ENCODE measurements at regions not wholly inside any gene's neighbourhood (a gene's known extent, or its start where the extent isn't known, plus 50 kb on each side); places are given as distances from the start of the nearest gene placed in this dataset.

DNA sequence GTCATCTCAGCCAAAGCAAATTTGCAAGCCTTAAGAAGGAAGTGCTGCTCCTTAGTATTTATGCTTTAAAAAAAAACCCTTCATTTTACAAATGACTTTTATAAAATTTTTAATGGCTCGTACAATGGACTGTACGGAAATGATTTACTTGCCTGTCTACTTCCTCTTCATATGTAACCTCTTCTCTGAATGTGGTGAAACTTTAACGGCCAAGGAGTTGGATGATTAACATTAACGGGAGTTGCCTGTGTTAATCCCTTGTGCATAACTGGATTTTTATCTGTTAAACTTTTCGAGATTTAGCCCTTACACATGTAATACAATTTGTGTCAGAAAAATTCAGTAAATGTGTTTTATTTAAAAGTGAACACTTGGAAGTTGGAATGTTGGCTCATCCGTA lies 429.4 kb downstream of the TBC1D4 start:
- H2AFZ ChIP-seq = no peak overlapping the region
- WGBS (ENCODE audit: low lambda C conversion rate, missing lambda C conversion rate) = 82% methylated on average over 6 of the region's 6 CpGs
- H3K79me2 ChIP-seq = no peaks in the 10 kb centered on the region
- no peaks in the 10 kb centered on the region for H4K20me1 ChIP-seq (ENCODE audit: insufficient read depth, poor library complexity, severe bottlenecking)
- H3K27me3 ChIP-seq = no peaks in the 10 kb centered on the region
- peaks cover 11% of the 10 kb centered on the region for H3K4me1 ChIP-seq (ENCODE audit: insufficient read depth)
- H3K9me2 ChIP-seq (replicated peaks; ENCODE audit: insufficient read depth) = no peaks in the 10 kb centered on the region
- no peak overlapping the region for H3K27ac ChIP-seq
- H3K36me3 ChIP-seq (replicated peaks; ENCODE audit: insufficient read depth, low read depth) = no peaks in the 10 kb centered on the region
- H3K4me3 ChIP-seq = no peak overlapping the region
- TF ChIP-seq EZH2phosphoT487 (IDR thresholded peaks at IDR 0.05; ENCODE audit: low read depth, severe bottlenecking, unreplicated experiment) (no peak), EZH2 (IDR thresholded peaks at IDR 0.05; ENCODE audit: borderline replicate concordance) (no peak)
- TF ChIP-seq, protein P1, sequence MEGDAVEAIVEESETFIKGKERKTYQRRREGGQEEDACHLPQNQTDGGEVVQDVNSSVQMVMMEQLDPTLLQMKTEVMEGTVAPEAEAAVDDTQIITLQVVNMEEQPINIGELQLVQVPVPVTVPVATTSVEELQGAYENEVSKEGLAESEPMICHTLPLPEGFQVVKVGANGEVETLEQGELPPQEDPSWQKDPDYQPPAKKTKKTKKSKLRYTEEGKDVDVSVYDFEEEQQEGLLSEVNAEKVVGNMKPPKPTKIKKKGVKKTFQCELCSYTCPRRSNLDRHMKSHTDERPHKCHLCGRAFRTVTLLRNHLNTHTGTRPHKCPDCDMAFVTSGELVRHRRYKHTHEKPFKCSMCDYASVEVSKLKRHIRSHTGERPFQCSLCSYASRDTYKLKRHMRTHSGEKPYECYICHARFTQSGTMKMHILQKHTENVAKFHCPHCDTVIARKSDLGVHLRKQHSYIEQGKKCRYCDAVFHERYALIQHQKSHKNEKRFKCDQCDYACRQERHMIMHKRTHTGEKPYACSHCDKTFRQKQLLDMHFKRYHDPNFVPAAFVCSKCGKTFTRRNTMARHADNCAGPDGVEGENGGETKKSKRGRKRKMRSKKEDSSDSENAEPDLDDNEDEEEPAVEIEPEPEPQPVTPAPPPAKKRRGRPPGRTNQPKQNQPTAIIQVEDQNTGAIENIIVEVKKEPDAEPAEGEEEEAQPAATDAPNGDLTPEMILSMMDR (IDR thresholded peaks at IDR 0.05; ENCODE audit: poor library complexity) = no peak
- H3K4me2 ChIP-seq = no peak overlapping the region
- H3K9me3 ChIP-seq (ENCODE audit: low read depth) = no peaks in the 10 kb centered on the region
- DNase-seq (ENCODE audit: low spot score) = no peak

DNA sequence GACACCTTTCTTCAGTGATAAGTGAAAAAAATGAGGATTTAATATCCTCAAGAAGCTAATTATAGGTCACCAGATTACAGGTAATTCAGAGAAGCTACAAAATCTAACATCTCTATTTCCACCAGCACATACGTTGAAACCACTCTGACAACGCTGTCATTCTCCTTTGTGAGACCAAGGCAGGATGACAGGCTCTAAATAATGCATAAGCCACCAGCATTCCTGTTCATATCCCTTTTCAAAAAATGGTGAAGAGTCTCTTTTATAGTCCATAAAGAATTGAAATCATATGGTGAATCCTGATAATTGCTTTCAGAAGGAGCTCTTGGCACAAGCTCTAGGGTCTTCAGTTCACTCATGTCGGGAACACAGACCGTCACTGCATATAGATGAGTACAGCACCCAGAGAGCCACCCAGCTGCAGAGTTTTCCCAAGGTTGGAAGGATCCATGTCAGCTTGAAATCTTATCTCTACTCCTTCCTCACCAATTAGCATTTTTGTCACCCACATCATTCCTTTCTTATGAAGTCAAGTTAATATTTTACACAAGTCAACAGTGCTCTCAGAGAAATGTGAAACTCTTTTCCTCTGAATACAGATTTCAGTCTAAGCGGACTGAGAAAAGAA lies 431.4 kb downstream of the TBC1D4 start:
- H4K20me1 ChIP-seq (ENCODE audit: insufficient read depth, poor library complexity, severe bottlenecking) = no peaks in the 10 kb centered on the region
- peaks cover 11% of the 10 kb centered on the region for H3K4me1 ChIP-seq (ENCODE audit: insufficient read depth)
- H3K9me3 ChIP-seq (ENCODE audit: low read depth) = no peaks in the 10 kb centered on the region
- no peaks in the 10 kb centered on the region for H3K9me2 ChIP-seq (replicated peaks; ENCODE audit: insufficient read depth)
- no peaks in the 10 kb centered on the region for H3K36me3 ChIP-seq (replicated peaks; ENCODE audit: insufficient read depth, low read depth)
- TF ChIP-seq EZH2 (IDR thresholded peaks at IDR 0.05; ENCODE audit: borderline replicate concordance) = no peak
- no peak for TF ChIP-seq EZH2phosphoT487 (IDR thresholded peaks at IDR 0.05; ENCODE audit: low read depth, severe bottlenecking, unreplicated experiment)
- TF ChIP-seq, protein P1 (IDR thresholded peaks at IDR 0.05; ENCODE audit: poor library complexity) = no peak
- peak overlapping the region; percentile 55 for H3K4me2 ChIP-seq
- no peak overlapping the region for H3K4me3 ChIP-seq
- peak overlapping the region; percentile 11 for H2AFZ ChIP-seq
- no peaks in the 10 kb centered on the region for H3K79me2 ChIP-seq
- peak; percentile 13 for DNase-seq (ENCODE audit: low spot score)
- H3K27ac ChIP-seq = peak overlapping the region; percentile 61
- 43% methylated on average over 5 of the region's 5 CpGs for WGBS (ENCODE audit: low lambda C conversion rate, missing lambda C conversion rate)
- H3K27me3 ChIP-seq = no peaks in the 10 kb centered on the region

DNA sequence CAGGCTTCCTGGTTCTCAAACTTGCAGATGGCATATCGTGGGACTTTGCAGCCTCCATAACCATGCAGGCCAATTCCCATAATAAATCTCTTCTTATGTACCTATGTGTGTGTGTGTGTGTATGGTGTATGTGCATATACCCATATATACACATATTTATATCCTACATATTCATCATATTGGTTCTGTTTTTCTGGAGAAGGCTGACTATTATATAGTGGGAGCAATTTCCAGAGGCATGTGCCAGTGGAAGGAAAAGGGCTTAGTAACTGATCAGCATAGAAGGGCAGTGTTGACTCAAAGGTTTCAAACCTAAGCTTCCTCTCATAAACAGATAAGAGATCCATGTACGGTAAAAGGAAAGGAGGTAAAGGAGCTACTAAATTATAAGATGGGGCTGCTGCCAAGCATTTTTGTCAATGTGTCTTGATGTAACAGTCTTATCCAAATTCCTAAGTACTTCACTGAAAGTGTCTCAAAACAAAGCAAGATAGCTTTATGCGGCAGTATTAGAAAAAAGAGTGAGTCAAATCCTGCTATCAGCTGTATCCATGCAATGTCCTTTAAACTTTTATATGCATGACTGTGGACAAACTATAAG lies 432.1 kb downstream of the TBC1D4 start:
- Histone ChIP-seq H3K27me3 (no peaks in the 10 kb centered on the region), H3K4me3 (no peak overlapping the region), H3K4me2 (peak overlapping the region; percentile 55), H2AFZ (no peak overlapping the region), H3K4me1 (ENCODE audit: insufficient read depth) (peaks cover 11% of the 10 kb centered on the region), H3K79me2 (no peaks in the 10 kb centered on the region), H3K36me3 (replicated peaks; ENCODE audit: insufficient read depth, low read depth) (no peaks in the 10 kb centered on the region), H3K27ac (peak overlapping the region; percentile 61), H4K20me1 (ENCODE audit: insufficient read depth, poor library complexity, severe bottlenecking) (no peaks in the 10 kb centered on the region), H3K9me3 (ENCODE audit: low read depth) (no peaks in the 10 kb centered on the region), H3K9me2 (replicated peaks; ENCODE audit: insufficient read depth) (no peaks in the 10 kb centered on the region)
- 59% methylated on average over 3 of the region's 3 CpGs for WGBS (ENCODE audit: low lambda C conversion rate, missing lambda C conversion rate)
- TF ChIP-seq EZH2 (IDR thresholded peaks at IDR 0.05; ENCODE audit: borderline replicate concordance) (no peak), EZH2phosphoT487 (IDR thresholded peaks at IDR 0.05; ENCODE audit: low read depth, severe bottlenecking, unreplicated experiment) (no peak)
- TF ChIP-seq, protein P1 (IDR thresholded peaks at IDR 0.05; ENCODE audit: poor library complexity) = no peak
- DNase-seq (ENCODE audit: low spot score) = no peak
